ACC112 (cell line): ENCODE measurements at regions not wholly inside any gene's neighbourhood (a gene's known extent, or its start where the extent isn't known, plus 50 kb on each side); places are given as distances from the start of the nearest gene placed in this dataset.
"Not testable (repeated sequence)": the region's sequence is repeated elsewhere in the genome, so short reads cannot be mapped to it uniquely, and the experiment has no call there.

Experiments
- H2AFZ ChIP-seq: fragments of 200-600 bp; sonication (generic); one replicate; pipeline ENCODE4 v1.6.0; 2017; ENCODE audit warnings: antibody characterized with exemption, low read length; ENCODE audit not compliant: unreplicated experiment
- H3K27ac ChIP-seq: fragments of 200-600 bp; sonication (generic); 2 replicates; pipeline ENCODE4 v1.5.1; 2014; ENCODE audit warnings: low read depth, mild to moderate bottlenecking, antibody characterized with exemption, low read length, moderate library complexity
- H3K27me3 ChIP-seq: fragments of 200-600 bp; sonication (generic); 2 replicates; pipeline ENCODE4 v1.6.1; 2014; ENCODE audit warnings: mild to moderate bottlenecking, antibody characterized with exemption, low read length, moderate library complexity, mixed read lengths; ENCODE audit not compliant: insufficient read depth
- H3K36me3 ChIP-seq: fragments of 200-600 bp; sonication (generic); 2 replicates; pipeline ENCODE4 v1.6.1; 2016; ENCODE audit warnings: mild to moderate bottlenecking, antibody characterized with exemption, low read length, moderate library complexity, mixed read lengths; ENCODE audit not compliant: insufficient read depth
- H3K4me1 ChIP-seq: fragments of 200-600 bp; sonication (generic); one replicate; pipeline ENCODE4 v1.6.1; 2016; ENCODE audit warnings: low read length, mixed read lengths; ENCODE audit not compliant: insufficient read depth, unreplicated experiment, control insufficient read depth
- H3K4me3 ChIP-seq: fragments of 200-600 bp; sonication (generic); 2 replicates; pipeline ENCODE4 v1.5.1; 2014; ENCODE audit warnings: mild to moderate bottlenecking, low read depth, low read length
- H3K79me2 ChIP-seq: fragments of 200-600 bp; sonication (generic); one replicate; pipeline ENCODE4 v1.6.0; 2016; ENCODE audit warnings: low read length; ENCODE audit not compliant: control insufficient read depth, unreplicated experiment, insufficient read depth

DNA sequence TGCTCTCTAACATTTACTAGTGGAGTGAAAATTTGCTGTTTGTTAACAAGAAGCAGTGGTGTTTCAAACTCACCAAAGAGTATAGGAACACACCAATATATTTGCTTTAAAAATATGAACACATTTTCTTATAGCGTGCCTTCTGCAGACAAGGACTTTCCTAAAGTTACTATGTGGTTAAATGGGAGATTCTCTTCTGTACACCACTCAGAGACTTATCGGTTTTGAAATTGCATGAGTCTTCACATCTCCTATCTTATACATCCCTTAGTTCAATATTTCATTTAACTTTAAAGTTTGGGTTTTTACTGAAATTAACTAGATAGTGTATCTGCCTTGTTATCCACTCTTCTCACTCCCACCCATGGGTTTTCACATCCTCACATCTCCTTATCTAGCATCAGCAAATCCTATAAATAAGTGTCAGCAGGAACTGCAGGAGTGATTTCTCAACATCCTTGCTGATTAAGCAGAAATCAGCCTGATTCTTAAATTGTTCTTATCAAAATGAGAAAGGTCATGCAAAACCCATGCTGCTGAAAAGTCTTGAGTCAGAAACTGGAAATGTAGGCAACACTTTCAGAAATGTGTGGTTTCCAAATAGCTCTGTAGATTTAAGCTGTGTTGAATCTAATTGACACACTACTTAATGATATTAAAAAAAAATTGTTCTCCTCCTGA is 1075.6 kb upstream of the GJE1 start:
- Histone ChIP-seq H3K4me3 (no peak overlapping the region), H3K27ac (no peak overlapping the region), H3K79me2 (no peaks in the 10 kb centered on the region), H3K36me3 (no peaks in the 10 kb centered on the region), H3K27me3 (no peaks in the 10 kb centered on the region), H3K4me1 (no peaks in the 10 kb centered on the region), H2AFZ (no peak overlapping the region)

DNA sequence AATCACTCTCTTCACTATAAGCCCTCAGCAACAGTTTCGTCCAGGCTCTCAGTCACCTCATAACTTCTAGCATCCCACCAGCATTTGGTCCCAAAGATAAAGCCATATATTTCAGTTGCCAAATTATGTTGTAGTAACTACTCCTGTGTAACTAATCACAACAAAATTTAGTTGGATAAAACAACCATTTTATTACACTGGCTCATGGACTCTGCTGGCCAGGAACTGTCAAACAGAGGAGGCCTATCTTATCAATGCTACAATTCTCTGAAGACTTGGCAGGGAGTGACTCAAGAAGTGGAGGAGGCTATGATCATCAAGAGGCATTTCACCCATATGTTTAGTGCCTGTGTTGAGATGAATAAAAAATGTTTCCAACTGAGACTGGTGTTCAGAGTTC is 1082.3 kb upstream of the GJE1 start:
- no peak overlapping the region for H2AFZ ChIP-seq
- no peak overlapping the region for H3K27ac ChIP-seq
- H3K27me3 ChIP-seq = no peaks in the 10 kb centered on the region
- H3K4me3 ChIP-seq = no peak overlapping the region
- no peaks in the 10 kb centered on the region for H3K79me2 ChIP-seq
- H3K36me3 ChIP-seq = no peaks in the 10 kb centered on the region; the same call in 1 of the 2 replicates
- H3K4me1 ChIP-seq = peaks cover 5% of the 10 kb centered on the region

DNA sequence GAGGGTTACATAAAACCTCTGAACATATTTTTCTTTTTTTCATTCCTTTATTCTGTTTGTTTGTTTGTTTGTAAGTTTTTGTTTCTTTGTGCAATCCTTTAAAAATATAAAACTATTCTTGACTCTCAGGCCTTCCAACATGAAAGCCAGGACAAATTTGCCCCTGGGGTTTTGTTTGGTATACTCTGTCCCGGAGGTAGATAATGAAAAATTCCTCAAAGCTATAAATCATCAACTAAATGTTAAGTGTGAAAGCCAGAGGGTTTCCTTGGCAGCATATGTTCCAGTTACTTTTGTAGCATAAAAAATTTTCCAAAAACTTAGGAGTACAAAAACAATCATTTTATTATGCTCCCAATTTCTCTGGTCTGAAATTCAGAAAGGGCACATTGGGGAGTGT is 1084.3 kb upstream of the GJE1 start:
- no peaks in the 10 kb centered on the region for H3K27me3 ChIP-seq
- no peaks in the 10 kb centered on the region for H3K79me2 ChIP-seq
- H3K36me3 ChIP-seq = no peaks in the 10 kb centered on the region; the same call in 1 of the 2 replicates
- peaks cover 5% of the 10 kb centered on the region for H3K4me1 ChIP-seq
- H3K27ac ChIP-seq = no peak overlapping the region
- no peak overlapping the region for H2AFZ ChIP-seq
- no peak overlapping the region for H3K4me3 ChIP-seq

DNA sequence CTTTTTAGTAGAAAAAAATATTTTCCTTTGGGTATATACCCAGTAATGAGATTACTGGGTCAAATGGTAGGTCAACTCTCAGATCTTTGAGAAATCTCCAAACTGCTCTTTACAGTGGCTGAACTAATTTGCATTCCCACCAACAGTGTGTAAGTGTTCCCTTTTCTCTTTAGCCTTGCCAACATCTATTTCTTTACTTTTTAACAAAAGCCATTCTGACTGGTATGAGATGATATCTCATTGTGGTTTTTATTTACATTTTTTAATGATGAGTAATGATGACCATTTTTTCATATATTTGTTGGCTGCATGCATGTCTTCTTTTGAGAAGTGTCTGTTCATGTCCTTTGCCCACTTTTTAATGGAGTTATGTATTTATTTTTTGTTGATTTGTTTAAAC is 1086.2 kb upstream of the GJE1 start:
- not testable (repeated sequence) for H3K79me2 ChIP-seq, H3K36me3 ChIP-seq, H3K4me1 ChIP-seq

DNA sequence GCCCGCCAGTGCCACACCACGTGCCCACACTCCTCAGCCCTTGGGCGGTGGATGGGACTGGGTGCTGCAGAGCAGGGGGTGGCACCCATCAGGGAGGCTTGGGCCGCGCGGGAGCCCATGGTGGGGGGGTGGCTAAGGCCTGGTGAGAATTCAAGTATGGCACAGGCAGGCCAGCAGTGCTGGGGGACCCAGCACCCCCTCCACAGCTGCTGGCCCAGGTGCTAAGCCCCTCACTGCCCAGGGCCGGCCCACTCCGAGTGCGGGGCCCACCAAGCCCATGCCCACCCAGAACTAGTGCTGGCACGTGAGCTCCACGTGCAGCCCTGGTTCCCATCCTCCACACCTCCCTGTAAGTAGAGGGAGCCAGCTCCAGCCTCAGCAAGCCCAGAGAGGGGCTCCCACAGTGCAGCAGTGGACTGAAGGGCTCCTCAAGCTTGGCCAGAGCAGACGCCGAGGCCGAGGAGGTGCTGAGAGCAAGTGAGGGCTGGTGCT is 1091.1 kb upstream of the GJE1 start:
- H2AFZ ChIP-seq = no peak overlapping the region
- no peaks in the 10 kb centered on the region for H3K36me3 ChIP-seq
- no peak overlapping the region for H3K4me3 ChIP-seq
- no peaks in the 10 kb centered on the region for H3K27me3 ChIP-seq
- H3K27ac ChIP-seq = no peak overlapping the region
- peaks cover 5% of the 10 kb centered on the region for H3K4me1 ChIP-seq
- no peaks in the 10 kb centered on the region for H3K79me2 ChIP-seq

More for the DNA sequence above, 1086.2 kb upstream of the GJE1 start:
- H3K27me3 ChIP-seq, H3K27ac ChIP-seq, H3K4me3 ChIP-seq, H2AFZ ChIP-seq: not testable (repeated sequence)

DNA sequence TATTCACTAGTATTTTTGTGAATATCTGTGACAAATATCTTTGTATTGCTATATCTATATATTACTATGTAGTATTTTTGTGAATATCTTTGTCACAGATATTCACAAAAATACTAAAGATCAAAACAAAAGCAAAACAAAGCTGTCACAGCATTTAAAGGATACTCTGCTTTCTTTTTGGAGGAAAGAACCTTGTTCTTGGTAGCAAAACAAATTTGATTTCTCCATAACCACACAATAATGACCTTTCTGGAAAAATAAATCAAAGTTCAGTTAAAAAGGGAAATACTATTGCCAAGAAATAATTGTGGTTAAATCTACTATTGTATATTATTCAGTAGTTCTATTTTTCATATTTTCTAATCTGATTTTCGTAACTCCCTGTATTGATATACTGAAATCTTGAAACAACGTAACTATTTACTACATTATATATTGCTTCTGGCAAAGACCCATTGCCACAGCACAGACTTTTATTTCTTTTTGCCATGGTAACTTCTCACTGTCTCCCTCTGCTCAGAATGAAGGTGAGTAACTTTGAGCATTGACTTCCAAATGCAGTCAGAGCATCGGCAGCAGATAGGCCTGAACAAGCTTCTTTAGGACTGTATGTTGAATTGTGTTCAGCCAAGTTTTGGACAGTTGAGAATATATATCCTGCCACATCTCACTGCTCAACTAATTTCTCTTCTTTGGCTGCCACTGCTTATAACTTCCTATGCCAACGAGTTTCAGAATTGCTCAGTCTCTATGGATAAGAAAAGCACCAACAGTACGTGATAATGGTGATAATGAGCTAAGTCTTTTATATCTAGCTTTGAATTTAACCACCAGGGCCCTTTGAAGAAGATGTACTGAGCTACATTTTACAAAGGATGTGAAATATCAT is 1097.2 kb upstream of the GJE1 start:
- no peaks in the 10 kb centered on the region for H3K79me2 ChIP-seq
- no peaks in the 10 kb centered on the region for H3K27me3 ChIP-seq
- no peak overlapping the region for H3K27ac ChIP-seq
- H3K4me1 ChIP-seq = peaks cover 2% of the 10 kb centered on the region
- H3K4me3 ChIP-seq = no peak overlapping the region
- no peaks in the 10 kb centered on the region for H3K36me3 ChIP-seq
- no peak overlapping the region for H2AFZ ChIP-seq

DNA sequence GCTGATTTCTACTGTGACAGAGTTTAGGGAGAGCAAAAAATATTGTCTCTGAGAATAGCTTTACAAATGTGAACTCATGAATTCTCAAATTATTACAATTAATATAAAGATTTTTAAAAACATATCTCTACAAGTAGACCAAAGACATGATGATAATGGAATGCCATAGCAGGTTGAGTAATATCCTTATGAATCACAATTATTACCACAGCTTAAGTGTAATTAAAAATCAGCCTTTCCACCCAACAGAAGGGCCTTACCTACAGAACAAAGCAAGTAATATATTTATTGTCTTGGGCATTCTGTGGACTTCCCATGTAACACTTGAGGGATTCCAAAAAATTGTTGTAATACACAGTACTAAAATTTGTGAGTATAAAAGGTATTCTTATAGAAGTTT is 1099.6 kb upstream of the GJE1 start:
- H3K36me3 ChIP-seq = no peaks in the 10 kb centered on the region
- H3K27ac ChIP-seq = no peak overlapping the region
- no peaks in the 10 kb centered on the region for H3K79me2 ChIP-seq
- peak overlapping the region; percentile 16; the same call in 1 of the 2 replicates for H3K4me3 ChIP-seq
- H3K4me1 ChIP-seq = peaks cover 2% of the 10 kb centered on the region
- no peaks in the 10 kb centered on the region for H3K27me3 ChIP-seq
- H2AFZ ChIP-seq = no peak overlapping the region

DNA sequence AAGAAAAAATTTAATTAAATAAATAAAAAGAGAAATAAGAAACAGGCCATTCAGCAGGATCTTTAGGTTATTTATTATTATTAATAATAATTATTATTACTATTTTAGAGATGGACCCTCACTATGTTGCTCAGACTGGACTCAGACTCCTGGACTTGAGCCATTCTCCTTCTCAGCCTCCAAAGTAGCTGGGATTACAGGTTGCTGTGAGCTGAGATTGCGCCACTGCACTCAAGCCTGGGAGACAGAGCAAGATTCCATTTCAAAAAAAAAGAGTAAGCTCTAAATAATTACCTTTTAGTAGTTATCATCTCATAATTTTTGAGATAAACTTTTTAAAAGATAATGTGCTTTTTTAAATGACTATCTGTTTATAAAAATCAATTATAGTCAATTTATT is 1102.8 kb upstream of the GJE1 start:
- H2AFZ ChIP-seq = no peak overlapping the region
- H3K4me1 ChIP-seq = peaks cover 2% of the 10 kb centered on the region
- H3K4me3 ChIP-seq = no peak overlapping the region
- H3K27me3 ChIP-seq = no peaks in the 10 kb centered on the region
- no peaks in the 10 kb centered on the region for H3K36me3 ChIP-seq
- H3K27ac ChIP-seq = no peak overlapping the region
- no peaks in the 10 kb centered on the region for H3K79me2 ChIP-seq

DNA sequence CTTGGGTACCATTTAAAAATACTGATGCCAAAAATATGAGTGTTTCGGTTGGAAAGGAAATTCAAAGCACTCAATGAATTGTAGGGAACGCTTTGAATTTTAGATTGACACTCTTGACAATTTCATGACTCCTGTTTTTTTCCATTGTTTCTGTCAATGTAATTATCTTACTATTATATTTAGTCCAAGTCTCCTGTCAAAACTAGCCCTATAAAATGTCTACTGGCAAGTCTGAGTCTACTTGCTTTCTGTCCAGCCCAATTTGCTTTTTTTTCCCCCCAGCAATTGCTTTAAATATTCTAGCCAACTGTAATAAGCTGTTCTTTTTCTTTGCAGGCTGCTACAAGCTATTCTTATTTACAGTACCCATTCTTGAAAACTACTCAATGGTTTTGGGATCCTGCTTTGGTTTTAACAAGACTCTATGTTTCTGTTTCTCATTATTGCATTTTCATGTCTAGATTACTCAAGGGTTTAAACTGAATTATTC is 1103.9 kb upstream of the GJE1 start:
- Histone ChIP-seq H3K27me3 (no peaks in the 10 kb centered on the region), H3K4me1 (peaks cover 5% of the 10 kb centered on the region), H3K79me2 (no peaks in the 10 kb centered on the region), H3K4me3 (no peak overlapping the region), H3K27ac (no peak overlapping the region), H3K36me3 (no peaks in the 10 kb centered on the region), H2AFZ (peak overlapping the region; percentile 59)

DNA sequence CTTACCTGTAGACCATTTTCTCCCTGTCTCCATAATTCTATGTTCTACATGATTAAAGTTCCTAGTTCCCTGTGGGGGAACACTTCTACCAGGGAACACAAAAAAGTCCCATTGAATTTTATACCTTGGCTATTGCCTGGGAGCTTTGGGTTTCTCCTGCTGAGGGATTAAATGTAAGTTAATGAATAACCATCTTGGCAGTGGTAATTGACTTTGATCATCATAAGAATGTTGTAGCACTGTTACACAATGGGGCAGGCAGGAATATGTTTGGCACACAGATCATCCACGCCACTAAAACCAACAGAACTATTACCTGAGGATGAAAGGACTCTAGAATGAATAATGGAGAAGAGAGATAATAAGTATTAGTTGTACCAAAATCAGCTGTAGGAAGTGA is 1106.2 kb upstream of the GJE1 start:
- Histone ChIP-seq H3K4me1 (peaks cover 4% of the 10 kb centered on the region), H3K4me3 (no peak overlapping the region), H3K27ac (no peak overlapping the region), H3K79me2 (no peaks in the 10 kb centered on the region), H3K27me3 (no peaks in the 10 kb centered on the region), H3K36me3 (no peaks in the 10 kb centered on the region), H2AFZ (no peak overlapping the region)
